Panc1 (cell line): ENCODE measurements at regions not wholly inside any gene's neighbourhood (a gene's known extent, or its start where the extent isn't known, plus 50 kb on each side); places are given as distances from the start of the nearest gene placed in this dataset.

Experiments used
- ATAC-seq: fragments of 200-7000 bp; cut with Tn5 transposase; 2 replicates; pipeline ENCODE4 v1.9.1; 2020; ENCODE audit warnings: mild to moderate bottlenecking, moderate library complexity
- BruUV-seq: library from RNA; stranded (reverse); fragments of 400-500 nt; replicated peaks from 2 replicates; lab custom pipeline; 2021; lab: Mats Ljungman, UMichigan
- CTCF ChIA-PET: fragments of 300-600 bp; sonication (Branson Sonifier 250); formaldehyde crosslinking; loops from one replicate; lab custom pipeline; 2022; ENCODE audit warnings: antibody characterized with exemption; lab: Charles Lee
- POLR2A ChIA-PET: fragments of 300-600 bp; sonication (Branson Sonifier 250); formaldehyde crosslinking; loops from one replicate; lab custom pipeline; 2022; ENCODE audit warnings: antibody characterized with exemption; lab: Charles Lee
- DNase-seq: peaks from one replicate; pipeline ENCODE4 v3.0.0-alpha.2; 2010; ENCODE audit warnings: low read depth, low spot score
- H3K27ac ChIP-seq: 2 replicates; pipeline ENCODE4 v1.5.1; 2011; ENCODE audit warnings: mild to moderate bottlenecking, low read length, inconsistent platforms
- H3K27me3 ChIP-seq: fragments of 200-500 bp; sonication (Bioruptor generic); 2 replicates; pipeline ENCODE4 v1.6.0; 2014; ENCODE audit warnings: low read length, inconsistent platforms; ENCODE audit not compliant: control insufficient read depth, insufficient read depth
- H3K36me3 ChIP-seq: fragments of 200-500 bp; sonication (Bioruptor generic); 2 replicates; pipeline ENCODE4 v1.5.1; 2014; ENCODE audit warnings: inconsistent platforms, mild to moderate bottlenecking, low read length, moderate library complexity; ENCODE audit not compliant: control insufficient read depth, insufficient read depth
- H3K4me1 ChIP-seq: 2 replicates; pipeline ENCODE4 v1.5.1; 2011; ENCODE audit warnings: inconsistent platforms, mild to moderate bottlenecking, low read length, moderate library complexity; ENCODE audit not compliant: control insufficient read depth, insufficient read depth
- H3K4me3 ChIP-seq, 2 experiments: 2 replicates each; pipeline ENCODE4 v1.5.1; 2011 to 2012; ENCODE audit warnings: low read depth in 2 of 2, low read length in 2 of 2, mild to moderate bottlenecking in 2 of 2, inconsistent platforms in 1 of 2, moderate library complexity in 1 of 2
- H3K9me3 ChIP-seq: fragments of 200-500 bp; sonication (Bioruptor generic); 2 replicates; pipeline ENCODE4 v1.5.1; 2014; ENCODE audit warnings: low read depth, mild to moderate bottlenecking, inconsistent platforms, low read length, moderate library complexity; ENCODE audit not compliant: control insufficient read depth, insufficient read depth
- POLR2AphosphoS5 ChIP-seq: IDR thresholded peaks from 2 replicates; pipeline ENCODE4 v1.6.1; 2012; ENCODE audit warnings: mild to moderate bottlenecking, low read depth, low read length, moderate library complexity
- SIN3A ChIP-seq: IDR thresholded peaks from 2 replicates; pipeline ENCODE4 v1.6.1; 2012; ENCODE audit warnings: low read depth, mild to moderate bottlenecking, low read length, moderate library complexity, borderline replicate concordance; ENCODE audit not compliant: insufficient read depth
- TCF7L2 ChIP-seq: IDR thresholded peaks from 2 replicates; pipeline ENCODE4 v1.6.1; 2011; ENCODE audit warnings: mild to moderate bottlenecking, low read depth, low read length, inconsistent platforms
- in situ Hi-C: cut with HindIII; loops from 2 replicates; pipeline ENCODE4 v1.10.0; 2016; ENCODE audit warnings: low sequenced_read_pairs, low pct_unique_long_range_greater_than_20kb
- intact Hi-C: fragments of 100-400 bp; cut with micrococcal nuclease; formaldehyde crosslinking; loops from one replicate; pipeline ENCODE4 v1.10.0; 2022; ENCODE audit not compliant: unreplicated experiment
- TF ChIP-seq, protein P1 (sequence below), 2 experiments: IDR thresholded peaks; 2 replicates each; pipeline ENCODE4 v1.6.1; 2011 to 2012; ENCODE audit warnings: low read depth in 2 of 2, control low read depth in 1 of 2, low read length in 1 of 2, mild to moderate bottlenecking in 1 of 2, moderate library complexity in 1 of 2; ENCODE audit not compliant: insufficient read depth in 1 of 2
- TF ChIP-seq, protein P2 (sequence below): fragments of 450-650 bp; IDR thresholded peaks from 2 replicates; pipeline ENCODE4 v1.5.1; 2017; ENCODE audit warnings: mild to moderate bottlenecking

DNA sequence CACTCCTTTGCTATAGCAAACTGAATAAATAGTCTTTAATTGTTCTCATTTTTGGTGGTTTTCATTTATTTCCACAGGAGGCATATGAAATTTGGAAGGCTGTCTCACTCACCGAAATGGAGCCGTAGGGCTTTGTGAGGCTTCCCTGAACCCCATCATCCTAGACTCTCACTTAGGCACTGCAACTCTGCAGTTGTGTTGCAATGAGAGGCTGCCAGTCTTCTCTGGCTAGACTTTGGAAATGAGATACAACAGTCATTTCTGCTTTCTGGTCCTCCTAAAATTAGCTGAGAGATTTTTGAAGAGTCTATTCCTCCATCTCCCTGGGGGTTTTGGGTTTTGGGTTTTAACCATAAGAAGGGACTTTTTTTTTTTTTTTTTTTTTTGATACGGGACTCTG, 146.5 kb downstream of the SH3BGRL start:
- Histone ChIP-seq H3K36me3 (no peaks in the 10 kb centered on the region), H3K27ac (no peak overlapping the region), H3K4me1 (no peaks in the 10 kb centered on the region), H3K9me3 (no peaks in the 10 kb centered on the region), H3K4me3 (no peak overlapping the region), H3K27me3 (no peaks in the 10 kb centered on the region)
- TF ChIP-seq POLR2AphosphoS5 (no peak), TCF7L2 (no peak), SIN3A (no peak)
- TF ChIP-seq, protein P1, sequence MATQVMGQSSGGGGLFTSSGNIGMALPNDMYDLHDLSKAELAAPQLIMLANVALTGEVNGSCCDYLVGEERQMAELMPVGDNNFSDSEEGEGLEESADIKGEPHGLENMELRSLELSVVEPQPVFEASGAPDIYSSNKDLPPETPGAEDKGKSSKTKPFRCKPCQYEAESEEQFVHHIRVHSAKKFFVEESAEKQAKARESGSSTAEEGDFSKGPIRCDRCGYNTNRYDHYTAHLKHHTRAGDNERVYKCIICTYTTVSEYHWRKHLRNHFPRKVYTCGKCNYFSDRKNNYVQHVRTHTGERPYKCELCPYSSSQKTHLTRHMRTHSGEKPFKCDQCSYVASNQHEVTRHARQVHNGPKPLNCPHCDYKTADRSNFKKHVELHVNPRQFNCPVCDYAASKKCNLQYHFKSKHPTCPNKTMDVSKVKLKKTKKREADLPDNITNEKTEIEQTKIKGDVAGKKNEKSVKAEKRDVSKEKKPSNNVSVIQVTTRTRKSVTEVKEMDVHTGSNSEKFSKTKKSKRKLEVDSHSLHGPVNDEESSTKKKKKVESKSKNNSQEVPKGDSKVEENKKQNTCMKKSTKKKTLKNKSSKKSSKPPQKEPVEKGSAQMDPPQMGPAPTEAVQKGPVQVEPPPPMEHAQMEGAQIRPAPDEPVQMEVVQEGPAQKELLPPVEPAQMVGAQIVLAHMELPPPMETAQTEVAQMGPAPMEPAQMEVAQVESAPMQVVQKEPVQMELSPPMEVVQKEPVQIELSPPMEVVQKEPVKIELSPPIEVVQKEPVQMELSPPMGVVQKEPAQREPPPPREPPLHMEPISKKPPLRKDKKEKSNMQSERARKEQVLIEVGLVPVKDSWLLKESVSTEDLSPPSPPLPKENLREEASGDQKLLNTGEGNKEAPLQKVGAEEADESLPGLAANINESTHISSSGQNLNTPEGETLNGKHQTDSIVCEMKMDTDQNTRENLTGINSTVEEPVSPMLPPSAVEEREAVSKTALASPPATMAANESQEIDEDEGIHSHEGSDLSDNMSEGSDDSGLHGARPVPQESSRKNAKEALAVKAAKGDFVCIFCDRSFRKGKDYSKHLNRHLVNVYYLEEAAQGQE (IDR thresholded peaks at IDR 0.05; ENCODE audit: insufficient read depth in 1 of 2, low read depth in 2 of 2, low read length in 1 of 2), result no peak
- TF ChIP-seq, protein P2, sequence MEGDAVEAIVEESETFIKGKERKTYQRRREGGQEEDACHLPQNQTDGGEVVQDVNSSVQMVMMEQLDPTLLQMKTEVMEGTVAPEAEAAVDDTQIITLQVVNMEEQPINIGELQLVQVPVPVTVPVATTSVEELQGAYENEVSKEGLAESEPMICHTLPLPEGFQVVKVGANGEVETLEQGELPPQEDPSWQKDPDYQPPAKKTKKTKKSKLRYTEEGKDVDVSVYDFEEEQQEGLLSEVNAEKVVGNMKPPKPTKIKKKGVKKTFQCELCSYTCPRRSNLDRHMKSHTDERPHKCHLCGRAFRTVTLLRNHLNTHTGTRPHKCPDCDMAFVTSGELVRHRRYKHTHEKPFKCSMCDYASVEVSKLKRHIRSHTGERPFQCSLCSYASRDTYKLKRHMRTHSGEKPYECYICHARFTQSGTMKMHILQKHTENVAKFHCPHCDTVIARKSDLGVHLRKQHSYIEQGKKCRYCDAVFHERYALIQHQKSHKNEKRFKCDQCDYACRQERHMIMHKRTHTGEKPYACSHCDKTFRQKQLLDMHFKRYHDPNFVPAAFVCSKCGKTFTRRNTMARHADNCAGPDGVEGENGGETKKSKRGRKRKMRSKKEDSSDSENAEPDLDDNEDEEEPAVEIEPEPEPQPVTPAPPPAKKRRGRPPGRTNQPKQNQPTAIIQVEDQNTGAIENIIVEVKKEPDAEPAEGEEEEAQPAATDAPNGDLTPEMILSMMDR, result no peak
- DNase-seq (no peak), ATAC-seq (no peak)
- CTCF ChIA-PET, result no interaction called here
- intact Hi-C loops (no loop called here), in situ Hi-C loops (no loop called here)
- POLR2A ChIA-PET, result no interaction called here
- no TSS peak for BruUV-seq

DNA sequence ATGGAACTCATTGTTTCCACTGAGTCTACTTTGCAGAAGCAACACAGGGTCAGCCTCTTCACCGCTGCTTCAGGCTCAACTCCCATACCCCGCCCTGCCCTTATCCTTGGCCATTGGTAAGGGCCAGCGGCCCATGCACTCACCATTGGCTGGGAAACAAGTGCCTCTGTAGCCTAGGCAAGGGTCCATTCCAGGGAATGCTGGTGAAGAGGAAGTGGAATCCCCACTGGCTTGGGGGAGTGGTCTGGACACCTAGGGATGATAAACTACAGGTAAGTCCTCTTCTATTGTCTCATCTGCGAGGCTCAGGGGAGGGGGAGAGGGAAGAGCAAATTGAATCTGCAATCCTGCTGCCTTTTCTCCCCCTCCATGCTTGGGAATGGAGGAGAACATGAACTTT, 153.1 kb downstream of the SH3BGRL start:
- ChIA-PET POLR2A (no interaction called here), CTCF (no interaction called here)
- DNase-seq (no peak), ATAC-seq (no peak)
- TF ChIP-seq SIN3A (no peak), TCF7L2 (no peak), POLR2AphosphoS5 (no peak)
- TF ChIP-seq, protein P1 (IDR thresholded peaks at IDR 0.05; ENCODE audit: insufficient read depth in 1 of 2, low read depth in 2 of 2, low read length in 1 of 2), result no peak
- TF ChIP-seq, protein P2, result no peak
- Histone ChIP-seq H3K27ac (no peak overlapping the region), H3K4me1 (no peaks in the 10 kb centered on the region), H3K9me3 (no peaks in the 10 kb centered on the region), H3K4me3 (no peak overlapping the region), H3K27me3 (no peaks in the 10 kb centered on the region), H3K36me3 (no peaks in the 10 kb centered on the region)
- in situ Hi-C loops, result no loop called here
- intact Hi-C loops, result no loop called here
- no TSS peak for BruUV-seq
